HL-60 (cell line): ENCODE measurements at regions not wholly inside any gene's neighbourhood (a gene's known extent, or its start where the extent isn't known, plus 50 kb on each side); places are given as distances from the start of the nearest gene placed in this dataset.

Experiments
- GABPA ChIP-seq: IDR thresholded peaks from 2 replicates; pipeline ENCODE4 v1.6.1; 2012; ENCODE audit warnings: low read depth
- POLR2AphosphoS5 ChIP-seq: IDR thresholded peaks from 2 replicates; pipeline ENCODE4 v1.6.1; 2012; ENCODE audit warnings: low read depth
- TF ChIP-seq, protein P1 (sequence below): IDR thresholded peaks from one replicate; pipeline ENCODE4 v1.5.1; 2011; ENCODE audit warnings: low read length, control low read depth, inconsistent platforms; ENCODE audit not compliant: insufficient read depth
- TF ChIP-seq, protein P2 (sequence below): IDR thresholded peaks from 2 replicates; pipeline ENCODE4 v1.6.1; 2012; ENCODE audit warnings: low read depth; ENCODE audit not compliant: insufficient replicate concordance

DNA sequence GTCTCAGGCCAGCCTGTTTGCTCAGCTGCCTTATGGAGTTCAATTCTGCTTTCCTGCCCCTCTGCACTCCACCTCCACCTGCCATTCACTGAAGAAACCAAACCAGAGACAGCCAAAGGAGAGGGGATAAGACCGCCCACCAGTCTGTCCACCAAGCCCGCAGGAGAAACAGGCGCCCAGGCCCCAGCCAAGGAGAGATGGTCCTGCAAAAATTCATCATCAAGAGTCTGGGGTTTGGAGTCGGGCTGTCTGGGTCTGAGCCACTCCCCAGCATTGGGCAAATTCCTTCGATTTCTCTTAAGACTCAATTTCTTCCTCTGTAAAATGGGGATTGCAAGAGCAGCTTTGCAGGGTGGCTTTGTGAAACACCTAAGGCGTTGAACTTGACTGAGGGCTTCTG is 121.4 kb upstream of the RUNX3 start:
- TF ChIP-seq, protein P1, sequence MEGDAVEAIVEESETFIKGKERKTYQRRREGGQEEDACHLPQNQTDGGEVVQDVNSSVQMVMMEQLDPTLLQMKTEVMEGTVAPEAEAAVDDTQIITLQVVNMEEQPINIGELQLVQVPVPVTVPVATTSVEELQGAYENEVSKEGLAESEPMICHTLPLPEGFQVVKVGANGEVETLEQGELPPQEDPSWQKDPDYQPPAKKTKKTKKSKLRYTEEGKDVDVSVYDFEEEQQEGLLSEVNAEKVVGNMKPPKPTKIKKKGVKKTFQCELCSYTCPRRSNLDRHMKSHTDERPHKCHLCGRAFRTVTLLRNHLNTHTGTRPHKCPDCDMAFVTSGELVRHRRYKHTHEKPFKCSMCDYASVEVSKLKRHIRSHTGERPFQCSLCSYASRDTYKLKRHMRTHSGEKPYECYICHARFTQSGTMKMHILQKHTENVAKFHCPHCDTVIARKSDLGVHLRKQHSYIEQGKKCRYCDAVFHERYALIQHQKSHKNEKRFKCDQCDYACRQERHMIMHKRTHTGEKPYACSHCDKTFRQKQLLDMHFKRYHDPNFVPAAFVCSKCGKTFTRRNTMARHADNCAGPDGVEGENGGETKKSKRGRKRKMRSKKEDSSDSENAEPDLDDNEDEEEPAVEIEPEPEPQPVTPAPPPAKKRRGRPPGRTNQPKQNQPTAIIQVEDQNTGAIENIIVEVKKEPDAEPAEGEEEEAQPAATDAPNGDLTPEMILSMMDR: no peak
- TF ChIP-seq, protein P2, sequence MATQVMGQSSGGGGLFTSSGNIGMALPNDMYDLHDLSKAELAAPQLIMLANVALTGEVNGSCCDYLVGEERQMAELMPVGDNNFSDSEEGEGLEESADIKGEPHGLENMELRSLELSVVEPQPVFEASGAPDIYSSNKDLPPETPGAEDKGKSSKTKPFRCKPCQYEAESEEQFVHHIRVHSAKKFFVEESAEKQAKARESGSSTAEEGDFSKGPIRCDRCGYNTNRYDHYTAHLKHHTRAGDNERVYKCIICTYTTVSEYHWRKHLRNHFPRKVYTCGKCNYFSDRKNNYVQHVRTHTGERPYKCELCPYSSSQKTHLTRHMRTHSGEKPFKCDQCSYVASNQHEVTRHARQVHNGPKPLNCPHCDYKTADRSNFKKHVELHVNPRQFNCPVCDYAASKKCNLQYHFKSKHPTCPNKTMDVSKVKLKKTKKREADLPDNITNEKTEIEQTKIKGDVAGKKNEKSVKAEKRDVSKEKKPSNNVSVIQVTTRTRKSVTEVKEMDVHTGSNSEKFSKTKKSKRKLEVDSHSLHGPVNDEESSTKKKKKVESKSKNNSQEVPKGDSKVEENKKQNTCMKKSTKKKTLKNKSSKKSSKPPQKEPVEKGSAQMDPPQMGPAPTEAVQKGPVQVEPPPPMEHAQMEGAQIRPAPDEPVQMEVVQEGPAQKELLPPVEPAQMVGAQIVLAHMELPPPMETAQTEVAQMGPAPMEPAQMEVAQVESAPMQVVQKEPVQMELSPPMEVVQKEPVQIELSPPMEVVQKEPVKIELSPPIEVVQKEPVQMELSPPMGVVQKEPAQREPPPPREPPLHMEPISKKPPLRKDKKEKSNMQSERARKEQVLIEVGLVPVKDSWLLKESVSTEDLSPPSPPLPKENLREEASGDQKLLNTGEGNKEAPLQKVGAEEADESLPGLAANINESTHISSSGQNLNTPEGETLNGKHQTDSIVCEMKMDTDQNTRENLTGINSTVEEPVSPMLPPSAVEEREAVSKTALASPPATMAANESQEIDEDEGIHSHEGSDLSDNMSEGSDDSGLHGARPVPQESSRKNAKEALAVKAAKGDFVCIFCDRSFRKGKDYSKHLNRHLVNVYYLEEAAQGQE: no peak
- TF ChIP-seq GABPA (no peak), POLR2AphosphoS5 (no peak)
